22Rv1 (cell line): ENCODE measurements at regions not wholly inside any gene's neighbourhood (a gene's known extent, or its start where the extent isn't known, plus 50 kb on each side); places are given as distances from the start of the nearest gene placed in this dataset.

Source experiments
- H3K27ac ChIP-seq: fragments of 450-650 bp; 2 replicates; pipeline ENCODE4 v1.5.1; 2017
- CTCF ChIP-seq: fragments of 450-650 bp; IDR thresholded peaks from 2 replicates; pipeline ENCODE4 v1.5.1; 2017; ENCODE audit warnings: mild to moderate bottlenecking
- ZFX ChIP-seq: fragments of 450-650 bp; IDR thresholded peaks from 2 replicates; pipeline ENCODE4 v1.6.1; 2017; ENCODE audit warnings: antibody characterized with exemption, borderline replicate concordance

DNA sequence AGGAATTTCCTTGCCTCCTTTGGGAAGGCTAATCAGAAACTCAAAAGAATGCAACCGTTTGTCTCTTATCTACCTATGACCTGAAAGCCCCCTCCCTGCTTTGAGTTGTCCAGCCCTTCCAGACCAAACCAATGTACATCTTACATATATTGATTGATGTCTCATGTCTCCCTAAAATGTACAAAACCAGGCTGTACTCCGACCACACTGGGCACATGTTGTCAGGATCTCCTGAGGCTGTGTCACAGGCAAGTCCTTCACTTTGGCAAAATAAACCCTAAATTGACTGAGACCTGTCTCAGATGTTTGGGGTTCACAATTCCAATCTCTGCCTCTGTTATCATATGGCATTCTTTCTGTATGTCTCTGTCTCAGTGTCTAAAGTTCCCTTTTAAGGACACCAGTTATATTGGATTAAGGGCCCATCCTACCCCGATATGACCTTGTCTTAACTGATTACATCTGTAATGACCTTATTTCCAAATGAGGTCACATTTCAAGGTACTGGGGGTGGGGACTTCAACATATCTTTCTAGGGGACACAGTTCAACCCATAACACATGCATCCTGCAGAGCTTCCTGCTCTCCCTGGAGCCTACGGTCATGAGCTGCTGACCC lies 513.5 kb upstream of the JARID2 start:
- no peak overlapping the region for H3K27ac ChIP-seq
- no peak for TF ChIP-seq CTCF
- TF ChIP-seq ZFX = no peak

DNA sequence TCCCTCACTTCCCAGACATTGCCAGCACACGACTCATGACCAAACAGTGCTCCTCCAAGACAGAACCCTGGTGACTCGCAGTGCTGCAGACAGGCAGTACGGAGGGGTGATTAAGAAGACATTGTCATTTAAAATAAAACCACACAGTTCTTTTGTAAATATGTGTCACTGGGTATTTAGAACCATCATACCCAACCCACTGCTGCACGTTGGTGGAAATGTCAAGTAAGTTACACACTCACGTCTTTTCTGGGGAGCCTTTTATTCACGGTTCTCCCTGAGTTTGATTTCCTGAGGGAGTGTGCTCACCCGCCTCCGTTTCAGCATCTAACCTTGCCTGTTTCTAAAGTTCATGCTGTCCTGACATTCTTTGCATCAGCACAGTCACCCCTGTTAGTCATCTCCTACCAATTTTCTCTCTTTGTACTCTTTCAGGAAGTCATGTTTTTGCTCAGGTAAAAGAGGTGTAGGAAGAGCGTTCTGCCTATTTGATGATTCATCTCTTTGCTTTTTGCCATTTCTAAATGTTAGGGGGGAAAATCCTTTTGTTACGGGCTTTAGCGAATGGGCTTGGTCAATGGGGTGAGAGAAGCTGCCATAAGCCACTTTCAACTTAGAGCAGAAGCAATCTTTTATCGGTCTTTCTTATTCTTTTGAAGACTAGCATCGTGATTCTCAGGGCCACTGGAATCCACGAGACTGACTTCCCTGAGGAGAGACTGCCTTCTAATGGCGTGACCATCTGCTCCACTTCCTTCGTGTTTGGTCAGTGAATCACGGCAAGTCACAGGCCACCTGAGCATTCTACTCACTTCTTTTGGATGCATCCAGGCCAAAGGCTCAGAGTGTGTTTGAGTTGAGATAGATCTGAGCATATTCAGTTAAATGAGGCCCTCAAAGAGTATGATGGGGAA lies 512.8 kb upstream of the JARID2 start:
- TF ChIP-seq ZFX = no peak
- TF ChIP-seq CTCF = no peak
- H3K27ac ChIP-seq = no peak overlapping the region

GRCh38 chr6:14734052-14734415 lies 511.8 kb upstream of the JARID2 start:
- no peak overlapping the region for H3K27ac ChIP-seq
- TF ChIP-seq CTCF = no peak
- no peak for TF ChIP-seq ZFX

DNA sequence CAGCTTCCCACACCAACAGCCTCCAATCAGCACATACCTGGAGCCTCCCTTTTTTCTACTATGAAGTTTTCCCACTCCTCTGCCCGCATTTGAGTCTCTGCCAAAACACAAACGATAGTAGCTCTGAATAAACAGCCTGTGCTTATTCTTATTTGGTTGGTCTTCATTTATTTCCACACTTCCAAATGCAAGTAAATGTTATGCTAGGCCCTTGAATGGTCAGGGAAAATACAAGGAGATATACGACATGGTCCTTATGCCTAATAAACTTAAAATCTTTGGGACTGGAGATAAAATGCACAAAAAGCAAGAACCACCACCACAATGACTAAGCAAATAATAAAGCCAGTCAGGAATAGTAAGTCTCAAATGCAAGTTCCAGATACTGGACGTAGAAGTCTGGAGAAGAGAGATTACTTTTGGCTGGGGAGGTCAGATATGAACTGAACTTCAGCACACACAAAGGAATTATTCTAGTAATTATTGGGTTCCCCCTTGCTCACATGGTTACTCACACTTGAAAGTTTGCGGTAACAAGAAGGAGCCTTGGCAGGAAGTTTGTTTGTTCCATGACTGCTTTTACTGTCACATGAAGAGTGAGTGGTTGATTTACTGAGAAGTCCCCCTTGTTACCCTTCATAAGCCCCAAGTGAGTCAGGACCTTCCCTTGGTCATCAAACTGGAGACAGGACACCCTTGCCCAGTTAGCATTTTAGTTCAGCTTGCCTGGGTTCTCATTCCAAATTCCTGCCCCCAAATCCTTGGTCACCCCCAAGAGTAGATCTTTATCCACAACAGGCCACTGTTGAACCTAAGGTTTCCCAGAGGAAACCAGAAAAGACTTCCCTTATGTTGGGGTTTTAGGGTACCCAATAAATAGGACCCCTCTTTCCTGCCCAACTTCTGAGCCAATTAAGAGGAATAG lies 511.2 kb upstream of the JARID2 start:
- no peak overlapping the region for H3K27ac ChIP-seq
- TF ChIP-seq CTCF (no peak), ZFX (no peak)

DNA sequence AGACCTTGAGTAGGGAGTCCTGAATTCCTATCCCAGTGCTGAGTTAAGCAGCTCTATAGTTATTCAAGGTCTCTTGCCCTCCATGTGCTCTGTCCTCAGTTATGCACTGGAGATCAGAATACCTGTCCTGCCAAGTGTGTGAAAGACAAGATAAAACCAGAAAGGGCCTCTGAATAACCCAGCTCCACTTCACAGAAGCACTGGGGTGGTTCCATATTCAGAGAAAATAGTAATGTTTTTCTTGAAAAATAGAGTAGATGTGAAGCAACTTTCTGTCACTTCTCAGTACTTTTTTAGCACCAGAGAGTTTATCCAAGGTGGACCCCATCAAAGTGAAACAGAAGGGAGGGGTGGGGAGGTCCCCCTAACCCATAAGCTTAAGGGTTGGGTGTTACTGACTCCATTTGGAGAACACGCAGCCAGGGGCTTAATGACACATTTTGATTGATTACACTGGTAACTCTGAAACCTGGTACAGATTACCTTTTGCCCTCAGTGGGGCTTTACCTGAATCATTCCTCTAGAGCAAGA lies 509.8 kb upstream of the JARID2 start:
- no peak overlapping the region for H3K27ac ChIP-seq
- TF ChIP-seq ZFX (no peak), CTCF (no peak)

GRCh38 chr6:14736554-14736953 lies 509.3 kb upstream of the JARID2 start:
- H3K27ac ChIP-seq = no peak overlapping the region
- TF ChIP-seq ZFX (no peak), CTCF (no peak)
